KBM-7 (cell line): ENCODE measurements at regions not wholly inside any gene's neighbourhood (a gene's known extent, or its start where the extent isn't known, plus 50 kb on each side); places are given as distances from the start of the nearest gene placed in this dataset.
A peak's percentile ranks its signal among the peaks of the same experiment; 100 is the strongest.

ENCODE experiments used
- DNase-seq: peaks from one replicate; pipeline ENCODE4 v3.0.0-alpha.2; 2015
- in situ Hi-C: fragments of 300-500 bp; cut with MboI; formaldehyde crosslinking; loops from 2 replicates; pipeline ENCODE4 v1.14.3; 2020; ENCODE audit warnings: low sequenced_read_pairs, low pct_unique_long_range_greater_than_20kb, mixed read lengths

GRCh38 chr9:13382595-13382994 is 103.1 kb upstream of the MPDZ start:
- in situ Hi-C loops = no loop called here
- DNase-seq = no peak

- DNase-seq = no peak
- in situ Hi-C loops = no loop called here
Measured at GRCh38 chr9:13380903-13381302, 101.4 kb upstream of the MPDZ start.

- DNase-seq = no peak
- in situ Hi-C loops = no loop called here
Measured at GRCh38 chr9:13378154-13378553, 98.7 kb upstream of the MPDZ start.

- in situ Hi-C loops = no loop called here
- no peak for DNase-seq
Measured at GRCh38 chr9:13377171-13377925, 97.9 kb upstream of the MPDZ start.

GRCh38 chr9:13372510-13372909 is 93.0 kb upstream of the MPDZ start:
- DNase-seq = no peak
- in situ Hi-C loops = no loop called here

GRCh38 chr9:13369431-13369830 is 89.9 kb upstream of the MPDZ start:
- in situ Hi-C loops = no loop called here
- no peak for DNase-seq

GRCh38 chr9:13367784-13368183 is 88.3 kb upstream of the MPDZ start:
- in situ Hi-C loops = no loop called here
- DNase-seq = no peak

- in situ Hi-C loops = no loop called here
- no peak for DNase-seq
Measured at GRCh38 chr9:13364271-13365000, 84.9 kb upstream of the MPDZ start.

GRCh38 chr9:13361076-13361475 is 81.6 kb upstream of the MPDZ start:
- in situ Hi-C loops = no loop called here

GRCh38 chr9:13360188-13360587 is 80.7 kb upstream of the MPDZ start:
- in situ Hi-C loops = no loop called here
- no peak for DNase-seq

More at GRCh38 chr9:13361076-13361475, 81.6 kb upstream of the MPDZ start:
- DNase-seq = no peak

- in situ Hi-C loops = no loop called here
- DNase-seq = no peak
Measured at GRCh38 chr9:13358128-13358527, 78.6 kb upstream of the MPDZ start.

GRCh38 chr9:13354733-13355132 is 75.2 kb upstream of the MPDZ start:
- in situ Hi-C loops = no loop called here
- no peak for DNase-seq

- DNase-seq = no peak
- in situ Hi-C loops = no loop called here
Measured at GRCh38 chr9:13352451-13352979, 73.0 kb upstream of the MPDZ start.

GRCh38 chr9:13351778-13352386 is 72.4 kb upstream of the MPDZ start:
- peak; percentile 3 for DNase-seq
- in situ Hi-C loops = no loop called here

GRCh38 chr9:13332571-13332970 is 53.1 kb upstream of the MPDZ start:
- DNase-seq = no peak
- in situ Hi-C loops = no loop called here

- no peak for DNase-seq
- in situ Hi-C loops = no loop called here
Measured at GRCh38 chr9:13331320-13331719, 51.8 kb upstream of the MPDZ start.

- in situ Hi-C loops = no loop called here
- no peak for DNase-seq
Measured at GRCh38 chr9:13330396-13331004, 51.0 kb upstream of the MPDZ start.
